ENCODE measurements at regions not wholly inside any gene's neighbourhood (a gene's known extent, or its start where the extent isn't known, plus 50 kb on each side); places are given as distances from the start of the nearest gene placed in this dataset.

DNA sequence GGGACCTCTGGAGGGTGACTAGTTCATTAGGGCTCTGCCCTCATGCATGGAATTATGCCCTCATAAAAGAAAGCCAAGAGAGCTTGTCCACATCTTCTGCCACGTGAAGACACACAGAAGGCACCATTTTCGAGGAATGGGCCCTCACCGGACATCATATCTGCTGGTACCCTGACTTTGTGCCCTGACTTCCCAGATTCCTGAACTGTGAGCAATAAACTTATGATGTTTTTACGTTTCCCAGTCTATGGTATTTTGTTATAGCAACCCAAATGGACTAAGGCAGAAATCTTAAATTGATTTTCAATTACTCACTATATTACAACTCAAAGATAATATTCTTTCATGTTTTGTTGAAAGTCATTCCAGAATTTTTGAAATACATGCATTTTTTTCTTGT lies 163.8 kb upstream of the PAPPA start:
- Histone ChIP-seq H3K27me3 (ENCODE audit: control insufficient read depth, insufficient read depth, low read length) (no peaks in the 10 kb centered on the region), H3K36me3 (ENCODE audit: control insufficient read depth, insufficient read depth, low read length) (no peaks in the 10 kb centered on the region), H3K4me1 (ENCODE audit: control insufficient read depth, insufficient read depth, low read length) (no peaks in the 10 kb centered on the region), H3K27ac (ENCODE audit: low read length) (no peak overlapping the region), H3K4me3 (ENCODE audit: low read length) (no peak overlapping the region), H3K9me3 (replicated peaks; ENCODE audit: control insufficient read depth, low read depth, low read length) (no peaks in the 10 kb centered on the region)
- DNase-seq = no peak
- no CpG with 5 or more reads among the region's 4 CpGs for WGBS (ENCODE audit: insufficient coverage)

DNA sequence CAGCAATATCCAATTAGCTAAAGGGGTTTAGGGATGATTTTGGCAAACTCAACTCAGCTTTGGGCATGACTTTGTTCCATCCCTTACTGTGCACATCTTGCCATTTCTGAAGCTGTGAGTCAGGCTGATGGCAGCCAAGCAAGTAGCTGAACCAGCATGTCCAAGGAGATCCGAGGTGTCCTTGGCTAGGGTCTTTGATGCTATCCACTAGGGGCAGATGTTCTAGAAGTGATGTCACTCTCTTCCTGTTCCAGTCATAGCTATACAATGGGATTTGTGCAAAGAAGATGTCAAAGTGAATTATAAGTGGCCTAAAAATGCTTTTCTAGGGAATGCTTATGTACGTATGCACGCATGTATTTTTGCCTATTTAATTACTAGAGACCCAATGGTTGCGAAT lies 160.8 kb upstream of the PAPPA start:
- no peak for DNase-seq
- no CpG with 5 or more reads among the region's 4 CpGs for WGBS (ENCODE audit: insufficient coverage)
- no peaks in the 10 kb centered on the region for H3K27me3 ChIP-seq (ENCODE audit: control insufficient read depth, insufficient read depth, low read length)
- no peaks in the 10 kb centered on the region for H3K36me3 ChIP-seq (ENCODE audit: control insufficient read depth, insufficient read depth, low read length)
- H3K4me1 ChIP-seq (ENCODE audit: control insufficient read depth, insufficient read depth, low read length) = no peaks in the 10 kb centered on the region
- H3K27ac ChIP-seq (ENCODE audit: low read length) = no peak overlapping the region
- no peaks in the 10 kb centered on the region for H3K9me3 ChIP-seq (replicated peaks; ENCODE audit: control insufficient read depth, low read depth, low read length)
- no peak overlapping the region for H3K4me3 ChIP-seq (ENCODE audit: low read length)

DNA sequence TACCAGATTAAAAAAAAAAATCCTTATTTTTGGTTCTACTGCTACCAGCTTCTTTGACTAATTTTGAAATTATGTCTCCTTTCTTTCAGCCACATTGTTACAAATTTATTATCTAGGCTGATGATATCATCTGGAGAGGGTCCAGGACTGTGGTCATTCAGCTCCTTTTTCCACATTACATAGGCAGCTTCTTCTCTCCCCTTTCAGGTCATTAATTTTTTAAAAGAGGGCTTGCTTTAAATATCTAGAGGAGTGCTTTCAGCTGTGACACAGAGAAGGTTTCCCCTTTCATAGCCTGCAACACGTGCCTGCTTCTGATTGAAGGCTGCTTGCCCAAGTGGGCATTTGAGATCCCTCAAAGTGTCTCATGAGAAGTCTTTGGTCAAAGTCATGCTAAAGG lies 155.7 kb upstream of the PAPPA start:
- Histone ChIP-seq H3K4me3 (ENCODE audit: low read length) (no peak overlapping the region), H3K27me3 (ENCODE audit: control insufficient read depth, insufficient read depth, low read length) (no peaks in the 10 kb centered on the region), H3K27ac (ENCODE audit: low read length) (no peak overlapping the region), H3K9me3 (replicated peaks; ENCODE audit: control insufficient read depth, low read depth, low read length) (no peaks in the 10 kb centered on the region), H3K36me3 (ENCODE audit: control insufficient read depth, insufficient read depth, low read length) (no peaks in the 10 kb centered on the region), H3K4me1 (ENCODE audit: control insufficient read depth, insufficient read depth, low read length) (no peaks in the 10 kb centered on the region)
- WGBS (ENCODE audit: insufficient coverage) = 20% methylated on average over 1 of the region's 1 CpG
- DNase-seq = peak; percentile 64

DNA sequence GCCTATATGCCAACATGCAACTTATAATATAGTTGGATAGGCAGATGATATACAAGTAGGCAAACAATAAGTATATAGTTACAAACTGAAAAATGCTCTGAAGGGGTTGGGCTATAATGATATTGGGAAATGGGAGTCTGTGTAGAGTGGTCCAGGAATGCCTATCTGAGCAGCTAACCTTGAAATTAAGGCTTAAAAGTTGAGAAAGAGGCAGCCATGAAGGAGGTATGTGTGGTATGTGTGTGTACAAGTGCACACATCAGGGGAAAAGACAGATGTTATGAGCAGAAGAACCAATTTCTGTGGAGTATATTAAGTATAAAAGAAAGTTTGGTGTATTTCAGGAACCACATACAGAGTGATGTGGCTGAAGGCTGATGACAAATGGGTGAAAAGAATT lies 154.9 kb upstream of the PAPPA start:
- Histone ChIP-seq H3K4me3 (ENCODE audit: low read length) (no peak overlapping the region), H3K4me1 (ENCODE audit: control insufficient read depth, insufficient read depth, low read length) (no peaks in the 10 kb centered on the region), H3K9me3 (replicated peaks; ENCODE audit: control insufficient read depth, low read depth, low read length) (no peaks in the 10 kb centered on the region), H3K36me3 (ENCODE audit: control insufficient read depth, insufficient read depth, low read length) (no peaks in the 10 kb centered on the region), H3K27me3 (ENCODE audit: control insufficient read depth, insufficient read depth, low read length) (no peaks in the 10 kb centered on the region), H3K27ac (ENCODE audit: low read length) (no peak overlapping the region)
- DNase-seq = no peak

DNA sequence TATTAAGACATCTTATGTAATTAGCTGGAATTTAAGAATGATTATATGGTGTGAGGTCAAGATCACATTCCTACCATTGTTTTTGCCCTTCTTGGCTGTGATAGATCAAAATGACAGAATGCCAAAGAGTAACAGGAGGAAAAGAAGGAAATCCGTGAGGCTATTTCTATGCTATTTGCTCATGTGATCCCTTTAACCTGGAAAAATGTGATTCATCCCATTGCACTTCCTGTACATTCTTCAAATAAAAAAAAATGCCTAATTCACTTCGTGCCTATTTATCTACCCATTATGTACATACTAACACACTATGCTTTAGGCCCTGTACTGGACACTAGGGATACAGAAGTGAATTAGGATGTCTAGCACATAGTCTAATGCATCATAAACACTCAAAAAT lies 154.1 kb upstream of the PAPPA start:
- H3K36me3 ChIP-seq (ENCODE audit: control insufficient read depth, insufficient read depth, low read length) = no peaks in the 10 kb centered on the region
- DNase-seq = no peak
- H3K9me3 ChIP-seq (replicated peaks; ENCODE audit: control insufficient read depth, low read depth, low read length) = no peaks in the 10 kb centered on the region
- WGBS (ENCODE audit: insufficient coverage) = no CpG with 5 or more reads among the region's 2 CpGs
- H3K27me3 ChIP-seq (ENCODE audit: control insufficient read depth, insufficient read depth, low read length) = no peaks in the 10 kb centered on the region
- H3K27ac ChIP-seq (ENCODE audit: low read length) = no peak overlapping the region
- H3K4me3 ChIP-seq (ENCODE audit: low read length) = no peak overlapping the region
- H3K4me1 ChIP-seq (ENCODE audit: control insufficient read depth, insufficient read depth, low read length) = no peaks in the 10 kb centered on the region

DNA sequence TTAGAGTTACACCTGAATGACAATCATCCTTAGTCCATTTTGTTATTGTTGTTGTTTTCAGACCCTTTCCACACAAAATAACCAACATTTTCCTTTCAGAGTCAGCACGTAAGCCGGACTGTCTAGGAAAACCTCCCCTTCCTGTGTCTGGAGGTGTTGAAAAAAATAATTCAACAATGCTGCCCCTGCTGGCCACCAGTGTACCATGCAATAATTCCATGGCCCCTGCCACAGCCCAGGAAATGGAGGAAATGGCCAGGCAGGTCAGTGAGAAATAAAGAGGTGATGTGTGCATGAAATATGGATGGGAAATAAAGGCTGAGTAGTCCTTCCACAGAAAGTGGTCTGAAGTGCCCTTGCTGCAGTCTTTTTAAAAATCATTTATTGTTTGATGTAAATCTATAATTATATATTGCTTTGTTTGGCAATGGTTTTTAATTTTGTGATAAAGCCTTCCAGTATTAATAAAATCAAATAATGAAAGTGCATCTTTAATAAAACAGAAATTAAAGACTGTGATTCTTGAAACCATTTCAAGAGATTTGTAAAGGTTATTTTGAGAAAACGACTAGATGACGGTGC lies 152.8 kb upstream of the PAPPA start:
- H3K27ac ChIP-seq (ENCODE audit: low read length) = no peak overlapping the region
- H3K4me3 ChIP-seq (ENCODE audit: low read length) = no peak overlapping the region
- no peaks in the 10 kb centered on the region for H3K27me3 ChIP-seq (ENCODE audit: control insufficient read depth, insufficient read depth, low read length)
- WGBS (ENCODE audit: insufficient coverage) = no CpG with 5 or more reads among the region's 4 CpGs
- no peaks in the 10 kb centered on the region for H3K9me3 ChIP-seq (replicated peaks; ENCODE audit: control insufficient read depth, low read depth, low read length)
- H3K4me1 ChIP-seq (ENCODE audit: control insufficient read depth, insufficient read depth, low read length) = no peaks in the 10 kb centered on the region
- no peak for DNase-seq
- H3K36me3 ChIP-seq (ENCODE audit: control insufficient read depth, insufficient read depth, low read length) = no peaks in the 10 kb centered on the region

DNA sequence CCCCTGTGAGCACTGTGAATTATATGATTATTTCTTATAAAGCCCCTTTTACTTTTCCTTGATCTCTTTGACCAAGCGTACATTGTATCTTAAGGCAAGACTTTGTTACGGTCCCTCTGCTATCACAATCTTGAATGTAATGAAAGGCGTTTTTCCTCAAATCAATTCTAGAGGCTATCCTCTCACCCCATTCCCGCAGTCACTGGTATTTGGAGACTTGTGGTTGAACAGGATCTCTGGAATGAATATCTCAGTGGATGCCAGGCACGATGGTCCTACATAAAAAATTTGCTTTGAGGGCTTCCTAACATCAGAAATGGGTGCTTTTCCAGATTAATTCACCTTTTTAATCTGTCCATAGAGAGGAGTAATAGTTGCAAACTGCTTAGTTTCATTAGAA lies 151.4 kb upstream of the PAPPA start:
- no peaks in the 10 kb centered on the region for H3K27me3 ChIP-seq (ENCODE audit: control insufficient read depth, insufficient read depth, low read length)
- DNase-seq = no peak
- no peak overlapping the region for H3K27ac ChIP-seq (ENCODE audit: low read length)
- H3K4me3 ChIP-seq (ENCODE audit: low read length) = no peak overlapping the region
- no peaks in the 10 kb centered on the region for H3K36me3 ChIP-seq (ENCODE audit: control insufficient read depth, insufficient read depth, low read length)
- no peaks in the 10 kb centered on the region for H3K9me3 ChIP-seq (replicated peaks; ENCODE audit: control insufficient read depth, low read depth, low read length)
- H3K4me1 ChIP-seq (ENCODE audit: control insufficient read depth, insufficient read depth, low read length) = no peaks in the 10 kb centered on the region
- no CpG with 5 or more reads among the region's 5 CpGs for WGBS (ENCODE audit: insufficient coverage)

DNA sequence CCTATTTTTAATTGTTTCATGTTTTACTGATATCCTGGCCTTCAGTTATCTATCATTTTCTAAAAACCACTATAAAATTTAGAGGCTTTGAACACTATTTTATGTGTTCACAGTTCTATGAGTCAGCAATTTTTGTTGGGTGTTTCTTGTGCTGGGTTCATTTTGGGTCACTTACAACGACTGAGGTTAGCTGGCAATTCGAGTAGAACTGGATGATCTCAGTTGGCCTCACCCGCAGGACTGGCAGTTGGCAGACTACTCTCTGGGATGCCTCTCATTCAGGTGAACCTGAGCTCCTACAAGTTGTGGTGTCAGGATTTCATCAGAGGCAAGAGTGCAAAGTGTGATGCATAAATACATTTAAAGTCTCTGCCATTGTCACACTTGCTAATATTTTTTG lies 151.0 kb upstream of the PAPPA start:
- Histone ChIP-seq H3K36me3 (ENCODE audit: control insufficient read depth, insufficient read depth, low read length) (no peaks in the 10 kb centered on the region), H3K9me3 (replicated peaks; ENCODE audit: control insufficient read depth, low read depth, low read length) (no peaks in the 10 kb centered on the region), H3K4me3 (ENCODE audit: low read length) (no peak overlapping the region), H3K27me3 (ENCODE audit: control insufficient read depth, insufficient read depth, low read length) (no peaks in the 10 kb centered on the region), H3K27ac (ENCODE audit: low read length) (no peak overlapping the region), H3K4me1 (ENCODE audit: control insufficient read depth, insufficient read depth, low read length) (no peaks in the 10 kb centered on the region)
- DNase-seq = no peak
- 95% methylated on average over 3 of the region's 3 CpGs for WGBS (ENCODE audit: insufficient coverage)

DNA sequence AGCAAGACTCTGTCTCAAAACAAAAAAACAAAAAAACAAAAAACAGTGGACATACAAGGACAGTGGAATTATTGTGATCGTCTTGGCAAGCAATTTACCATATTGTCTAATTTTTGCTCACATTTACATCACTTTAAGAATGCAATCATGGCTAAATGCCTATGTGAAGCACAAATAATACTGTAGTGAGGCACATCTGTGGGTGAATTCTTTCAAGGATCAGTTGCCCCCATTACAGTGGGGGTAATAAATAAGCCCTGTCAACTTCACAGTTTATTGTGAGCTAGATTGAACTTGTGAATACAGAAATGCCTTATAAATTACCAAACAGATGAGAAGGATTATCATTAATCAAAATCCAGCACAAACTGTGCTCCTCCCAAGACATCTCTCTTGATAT lies 150.2 kb upstream of the PAPPA start:
- no CpG with 5 or more reads among the region's 1 CpG for WGBS (ENCODE audit: insufficient coverage)
- Histone ChIP-seq H3K4me1 (ENCODE audit: control insufficient read depth, insufficient read depth, low read length) (no peaks in the 10 kb centered on the region), H3K4me3 (ENCODE audit: low read length) (no peak overlapping the region), H3K27me3 (ENCODE audit: control insufficient read depth, insufficient read depth, low read length) (no peaks in the 10 kb centered on the region), H3K27ac (ENCODE audit: low read length) (no peak overlapping the region), H3K36me3 (ENCODE audit: control insufficient read depth, insufficient read depth, low read length) (no peaks in the 10 kb centered on the region), H3K9me3 (replicated peaks; ENCODE audit: control insufficient read depth, low read depth, low read length) (no peaks in the 10 kb centered on the region)
- DNase-seq = no peak

DNA sequence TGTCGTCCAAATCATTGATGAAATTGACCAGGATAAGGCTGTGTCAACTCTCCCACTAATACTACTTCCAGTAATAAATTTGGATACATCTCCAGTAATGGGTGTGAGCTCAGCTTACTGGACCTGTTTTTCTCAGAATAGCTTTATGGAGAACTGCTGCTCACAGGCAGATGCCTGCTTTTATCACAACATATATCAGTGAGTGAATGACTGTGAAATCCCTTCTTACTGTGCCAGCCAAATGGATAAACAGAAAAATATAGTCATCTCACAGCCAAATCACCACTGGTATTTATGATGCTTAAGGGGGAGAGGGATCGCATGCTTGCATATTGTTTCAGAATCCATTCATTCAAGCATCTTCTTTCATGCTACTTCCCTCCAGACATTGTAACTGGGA lies 148.4 kb upstream of the PAPPA start:
- H3K4me3 ChIP-seq (ENCODE audit: low read length) = no peak overlapping the region
- DNase-seq = no peak
- H3K4me1 ChIP-seq (ENCODE audit: control insufficient read depth, insufficient read depth, low read length) = no peaks in the 10 kb centered on the region
- no peaks in the 10 kb centered on the region for H3K27me3 ChIP-seq (ENCODE audit: control insufficient read depth, insufficient read depth, low read length)
- H3K9me3 ChIP-seq (replicated peaks; ENCODE audit: control insufficient read depth, low read depth, low read length) = no peaks in the 10 kb centered on the region
- no peak overlapping the region for H3K27ac ChIP-seq (ENCODE audit: low read length)
- no peaks in the 10 kb centered on the region for H3K36me3 ChIP-seq (ENCODE audit: control insufficient read depth, insufficient read depth, low read length)
- no CpG with 5 or more reads among the region's 2 CpGs for WGBS (ENCODE audit: insufficient coverage)

DNA sequence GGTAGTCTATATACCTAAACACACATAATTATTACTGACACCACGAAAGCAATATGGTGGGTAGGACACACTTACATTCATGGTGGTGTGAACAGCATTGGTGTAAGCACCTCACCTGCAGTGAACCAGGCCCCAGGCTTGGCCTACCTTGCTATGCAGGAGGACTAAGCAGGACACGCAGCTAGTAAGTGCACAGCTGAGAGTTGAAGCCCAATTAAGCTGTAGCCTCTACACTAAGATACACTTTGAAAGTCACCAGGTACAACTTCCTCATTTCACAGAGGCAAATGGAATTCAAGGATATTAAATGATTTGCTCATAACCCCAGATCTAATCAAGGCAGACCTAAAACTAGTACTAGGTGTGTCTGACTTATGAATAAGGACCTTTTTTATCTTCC lies 145.8 kb upstream of the PAPPA start:
- no peak overlapping the region for H3K4me3 ChIP-seq (ENCODE audit: low read length)
- DNase-seq = no peak
- no peaks in the 10 kb centered on the region for H3K36me3 ChIP-seq (ENCODE audit: control insufficient read depth, insufficient read depth, low read length)
- H3K27ac ChIP-seq (ENCODE audit: low read length) = no peak overlapping the region
- no CpG with 5 or more reads among the region's 2 CpGs for WGBS (ENCODE audit: insufficient coverage)
- no peaks in the 10 kb centered on the region for H3K27me3 ChIP-seq (ENCODE audit: control insufficient read depth, insufficient read depth, low read length)
- no peaks in the 10 kb centered on the region for H3K9me3 ChIP-seq (replicated peaks; ENCODE audit: control insufficient read depth, low read depth, low read length)
- no peaks in the 10 kb centered on the region for H3K4me1 ChIP-seq (ENCODE audit: control insufficient read depth, insufficient read depth, low read length)

Data from muscle of leg (tissue), 3 donors.